ENCODE measurements at regions not wholly inside any gene's neighbourhood (a gene's known extent, or its start where the extent isn't known, plus 50 kb on each side); places are given as distances from the start of the nearest gene placed in this dataset.

DNA sequence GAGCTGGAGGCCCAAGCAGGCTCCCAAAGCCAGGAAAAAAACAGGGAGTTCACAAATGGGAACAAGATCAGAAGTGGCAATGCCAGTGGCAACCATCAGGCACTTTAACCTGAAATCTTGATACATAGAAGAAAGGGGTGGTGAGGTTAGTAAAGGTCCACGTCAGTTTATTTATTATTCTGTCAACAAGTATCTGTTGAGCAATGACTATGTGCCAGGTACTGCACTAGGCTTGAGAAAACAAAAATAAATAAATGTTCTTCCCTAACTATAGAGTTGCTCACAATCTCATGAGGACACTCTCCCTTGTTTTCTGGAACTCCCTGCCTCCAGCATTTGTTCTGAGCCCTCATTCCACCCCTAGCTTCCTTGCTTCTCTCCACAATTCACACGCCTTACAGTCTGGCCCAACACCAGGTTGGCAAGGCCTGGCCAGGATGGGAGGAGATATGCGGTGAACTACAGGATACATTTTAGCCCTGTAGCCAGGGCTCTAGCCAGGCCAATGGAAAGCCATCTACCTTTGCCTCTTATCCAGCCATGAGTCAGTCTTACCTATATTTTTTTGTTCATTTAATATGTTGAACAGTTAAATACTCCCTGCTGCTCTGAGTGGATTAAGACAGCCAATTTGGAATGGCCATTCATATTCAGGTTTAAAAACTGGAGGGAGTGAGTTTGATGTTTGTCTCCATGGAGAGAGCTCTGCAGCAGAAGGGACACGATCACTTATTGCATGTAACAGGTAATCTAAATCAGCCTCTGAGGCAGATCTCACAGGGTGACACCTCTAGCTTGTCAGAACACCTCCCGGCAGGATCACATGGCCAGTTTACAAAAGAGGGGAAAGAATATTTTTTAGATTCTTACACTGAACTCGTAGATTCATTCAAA is 161.9 kb upstream of the ATP11B start:
- H3K27me3 ChIP-seq (ENCODE audit: control insufficient read depth in 4 of 4, insufficient read depth in 4 of 4, low read length in 3 of 4): no peaks in the 10 kb centered on the region
- no peak for DNase-seq (ENCODE audit: low spot score)
- H3K36me3 ChIP-seq (ENCODE audit: control insufficient read depth in 4 of 4, insufficient read depth in 3 of 4, low read depth in 1 of 4, low read length in 3 of 4): no peaks in the 10 kb centered on the region
- no peaks in the 10 kb centered on the region for H3K9me3 ChIP-seq (ENCODE audit: control insufficient read depth in 4 of 4, low read length in 3 of 4)
- H3K9ac ChIP-seq (ENCODE audit: low read depth in 1 of 2, low read length in 2 of 2): no peak overlapping the region
- H3K27ac ChIP-seq (ENCODE audit: low read depth in 1 of 2, low read length in 2 of 2): no peak overlapping the region
- no peak overlapping the region for H3K4me3 ChIP-seq (ENCODE audit: low read depth in 1 of 3, low read length in 3 of 3)
- TF ChIP-seq HNF4A (conservative IDR thresholded peaks at IDR 0.05): no peak
- TF ChIP-seq RXRA (IDR thresholded peaks at IDR 0.05): peak in 1 of 2 donors; percentile 19
- TF ChIP-seq FOXA2 (IDR thresholded peaks at IDR 0.05): peak; percentile 37
- TF ChIP-seq FOXA1 (IDR thresholded peaks at IDR 0.05): no peak
- TF ChIP-seq, protein P1, sequence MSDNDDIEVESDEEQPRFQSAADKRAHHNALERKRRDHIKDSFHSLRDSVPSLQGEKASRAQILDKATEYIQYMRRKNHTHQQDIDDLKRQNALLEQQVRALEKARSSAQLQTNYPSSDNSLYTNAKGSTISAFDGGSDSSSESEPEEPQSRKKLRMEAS (IDR thresholded peaks at IDR 0.05): no peak
- WGBS: 75% methylated on average over 6 of the region's 6 CpGs
- H3K4me1 ChIP-seq (ENCODE audit: control insufficient read depth in 4 of 4, insufficient read depth in 4 of 4, low read length in 3 of 4): peaks cover 2 to 17% (median 8%) of the 10 kb centered on the region in 4 donors

DNA sequence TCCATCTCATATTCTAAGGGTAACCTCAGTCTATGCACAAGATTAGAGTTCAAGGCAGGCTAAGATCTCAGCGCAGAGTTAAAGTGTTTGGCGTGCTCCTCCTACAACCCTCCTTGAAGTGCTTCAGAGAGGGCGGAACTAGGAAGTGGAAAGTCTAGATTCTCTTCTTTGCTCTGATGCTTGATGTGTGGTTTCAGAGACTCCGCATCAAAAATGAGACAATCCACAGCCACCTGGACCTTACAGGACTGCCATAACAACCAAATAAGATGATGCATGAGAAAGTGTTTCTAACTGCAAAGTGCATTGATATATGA is 161.3 kb upstream of the ATP11B start:
- no peak overlapping the region for H3K4me3 ChIP-seq (ENCODE audit: low read depth in 1 of 3, low read length in 3 of 3)
- no peaks in the 10 kb centered on the region for H3K36me3 ChIP-seq (ENCODE audit: control insufficient read depth in 4 of 4, insufficient read depth in 3 of 4, low read depth in 1 of 4, low read length in 3 of 4)
- no peak for DNase-seq (ENCODE audit: low spot score)
- H3K27me3 ChIP-seq (ENCODE audit: control insufficient read depth in 4 of 4, insufficient read depth in 4 of 4, low read length in 3 of 4): no peaks in the 10 kb centered on the region
- H3K4me1 ChIP-seq (ENCODE audit: control insufficient read depth in 4 of 4, insufficient read depth in 4 of 4, low read length in 3 of 4): peaks cover 0 to 11% (median 5%) of the 10 kb centered on the region in 4 donors
- H3K9ac ChIP-seq (ENCODE audit: low read depth in 1 of 2, low read length in 2 of 2): no peak overlapping the region
- H3K9me3 ChIP-seq (ENCODE audit: control insufficient read depth in 4 of 4, low read length in 3 of 4): no peaks in the 10 kb centered on the region
- TF ChIP-seq TAF1 (conservative IDR thresholded peaks at IDR 0.05) (no peak), FOXA2 (IDR thresholded peaks at IDR 0.05) (no peak), NR2F2 (IDR thresholded peaks at IDR 0.05) (no peak)
- TF ChIP-seq, protein P2, sequence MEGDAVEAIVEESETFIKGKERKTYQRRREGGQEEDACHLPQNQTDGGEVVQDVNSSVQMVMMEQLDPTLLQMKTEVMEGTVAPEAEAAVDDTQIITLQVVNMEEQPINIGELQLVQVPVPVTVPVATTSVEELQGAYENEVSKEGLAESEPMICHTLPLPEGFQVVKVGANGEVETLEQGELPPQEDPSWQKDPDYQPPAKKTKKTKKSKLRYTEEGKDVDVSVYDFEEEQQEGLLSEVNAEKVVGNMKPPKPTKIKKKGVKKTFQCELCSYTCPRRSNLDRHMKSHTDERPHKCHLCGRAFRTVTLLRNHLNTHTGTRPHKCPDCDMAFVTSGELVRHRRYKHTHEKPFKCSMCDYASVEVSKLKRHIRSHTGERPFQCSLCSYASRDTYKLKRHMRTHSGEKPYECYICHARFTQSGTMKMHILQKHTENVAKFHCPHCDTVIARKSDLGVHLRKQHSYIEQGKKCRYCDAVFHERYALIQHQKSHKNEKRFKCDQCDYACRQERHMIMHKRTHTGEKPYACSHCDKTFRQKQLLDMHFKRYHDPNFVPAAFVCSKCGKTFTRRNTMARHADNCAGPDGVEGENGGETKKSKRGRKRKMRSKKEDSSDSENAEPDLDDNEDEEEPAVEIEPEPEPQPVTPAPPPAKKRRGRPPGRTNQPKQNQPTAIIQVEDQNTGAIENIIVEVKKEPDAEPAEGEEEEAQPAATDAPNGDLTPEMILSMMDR (IDR thresholded peaks at IDR 0.05; ENCODE audit: low read depth, low read length, missing input control): no peak
- H3K27ac ChIP-seq (ENCODE audit: low read depth in 1 of 2, low read length in 2 of 2): no peak overlapping the region
- WGBS: 97% methylated on average over 4 of the region's 4 CpGs

DNA sequence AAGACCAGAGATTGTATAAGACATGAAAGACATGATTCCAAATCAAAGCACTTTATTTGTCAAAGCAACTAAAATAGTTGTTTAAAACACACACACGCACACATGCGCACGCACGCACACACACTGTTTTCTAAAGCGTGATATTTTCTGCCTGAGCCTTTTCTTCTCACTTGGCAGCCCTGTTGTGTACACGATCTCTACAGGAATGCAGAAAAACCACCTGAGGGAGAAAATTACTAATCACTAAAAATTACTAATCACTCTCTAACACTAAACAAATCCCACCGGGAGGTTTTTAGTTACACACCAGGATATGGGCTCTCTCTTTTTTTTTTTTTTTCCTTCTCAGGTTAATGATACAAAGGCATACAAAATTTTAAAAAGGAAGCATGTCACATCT is 160.1 kb upstream of the ATP11B start:
- DNase-seq (ENCODE audit: low spot score): no peak
- no peak overlapping the region for H3K27ac ChIP-seq (ENCODE audit: low read depth in 1 of 2, low read length in 2 of 2)

More for the DNA sequence above, 160.1 kb upstream of the ATP11B start:
- TF ChIP-seq, protein P3, sequence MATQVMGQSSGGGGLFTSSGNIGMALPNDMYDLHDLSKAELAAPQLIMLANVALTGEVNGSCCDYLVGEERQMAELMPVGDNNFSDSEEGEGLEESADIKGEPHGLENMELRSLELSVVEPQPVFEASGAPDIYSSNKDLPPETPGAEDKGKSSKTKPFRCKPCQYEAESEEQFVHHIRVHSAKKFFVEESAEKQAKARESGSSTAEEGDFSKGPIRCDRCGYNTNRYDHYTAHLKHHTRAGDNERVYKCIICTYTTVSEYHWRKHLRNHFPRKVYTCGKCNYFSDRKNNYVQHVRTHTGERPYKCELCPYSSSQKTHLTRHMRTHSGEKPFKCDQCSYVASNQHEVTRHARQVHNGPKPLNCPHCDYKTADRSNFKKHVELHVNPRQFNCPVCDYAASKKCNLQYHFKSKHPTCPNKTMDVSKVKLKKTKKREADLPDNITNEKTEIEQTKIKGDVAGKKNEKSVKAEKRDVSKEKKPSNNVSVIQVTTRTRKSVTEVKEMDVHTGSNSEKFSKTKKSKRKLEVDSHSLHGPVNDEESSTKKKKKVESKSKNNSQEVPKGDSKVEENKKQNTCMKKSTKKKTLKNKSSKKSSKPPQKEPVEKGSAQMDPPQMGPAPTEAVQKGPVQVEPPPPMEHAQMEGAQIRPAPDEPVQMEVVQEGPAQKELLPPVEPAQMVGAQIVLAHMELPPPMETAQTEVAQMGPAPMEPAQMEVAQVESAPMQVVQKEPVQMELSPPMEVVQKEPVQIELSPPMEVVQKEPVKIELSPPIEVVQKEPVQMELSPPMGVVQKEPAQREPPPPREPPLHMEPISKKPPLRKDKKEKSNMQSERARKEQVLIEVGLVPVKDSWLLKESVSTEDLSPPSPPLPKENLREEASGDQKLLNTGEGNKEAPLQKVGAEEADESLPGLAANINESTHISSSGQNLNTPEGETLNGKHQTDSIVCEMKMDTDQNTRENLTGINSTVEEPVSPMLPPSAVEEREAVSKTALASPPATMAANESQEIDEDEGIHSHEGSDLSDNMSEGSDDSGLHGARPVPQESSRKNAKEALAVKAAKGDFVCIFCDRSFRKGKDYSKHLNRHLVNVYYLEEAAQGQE (IDR thresholded peaks at IDR 0.05): no peak
- no peaks in the 10 kb centered on the region for H3K9me3 ChIP-seq (ENCODE audit: control insufficient read depth in 4 of 4, low read length in 3 of 4)
- no peaks in the 10 kb centered on the region for H3K36me3 ChIP-seq (ENCODE audit: control insufficient read depth in 4 of 4, insufficient read depth in 3 of 4, low read depth in 1 of 4, low read length in 3 of 4)
- 85% methylated on average over 7 of the region's 7 CpGs for WGBS
- no peak overlapping the region for H3K4me3 ChIP-seq (ENCODE audit: low read depth in 1 of 3, low read length in 3 of 3)
- H3K9ac ChIP-seq (ENCODE audit: low read depth in 1 of 2, low read length in 2 of 2): no peak overlapping the region
- peaks cover 0 to 9% (median 2%) of the 10 kb centered on the region in 4 donors for H3K4me1 ChIP-seq (ENCODE audit: control insufficient read depth in 4 of 4, insufficient read depth in 4 of 4, low read length in 3 of 4)
- H3K27me3 ChIP-seq (ENCODE audit: control insufficient read depth in 4 of 4, insufficient read depth in 4 of 4, low read length in 3 of 4): no peaks in the 10 kb centered on the region
